ENCODE measurements at regions not wholly inside any gene's neighbourhood (a gene's known extent, or its start where the extent isn't known, plus 50 kb on each side); places are given as distances from the start of the nearest gene placed in this dataset.

DNA sequence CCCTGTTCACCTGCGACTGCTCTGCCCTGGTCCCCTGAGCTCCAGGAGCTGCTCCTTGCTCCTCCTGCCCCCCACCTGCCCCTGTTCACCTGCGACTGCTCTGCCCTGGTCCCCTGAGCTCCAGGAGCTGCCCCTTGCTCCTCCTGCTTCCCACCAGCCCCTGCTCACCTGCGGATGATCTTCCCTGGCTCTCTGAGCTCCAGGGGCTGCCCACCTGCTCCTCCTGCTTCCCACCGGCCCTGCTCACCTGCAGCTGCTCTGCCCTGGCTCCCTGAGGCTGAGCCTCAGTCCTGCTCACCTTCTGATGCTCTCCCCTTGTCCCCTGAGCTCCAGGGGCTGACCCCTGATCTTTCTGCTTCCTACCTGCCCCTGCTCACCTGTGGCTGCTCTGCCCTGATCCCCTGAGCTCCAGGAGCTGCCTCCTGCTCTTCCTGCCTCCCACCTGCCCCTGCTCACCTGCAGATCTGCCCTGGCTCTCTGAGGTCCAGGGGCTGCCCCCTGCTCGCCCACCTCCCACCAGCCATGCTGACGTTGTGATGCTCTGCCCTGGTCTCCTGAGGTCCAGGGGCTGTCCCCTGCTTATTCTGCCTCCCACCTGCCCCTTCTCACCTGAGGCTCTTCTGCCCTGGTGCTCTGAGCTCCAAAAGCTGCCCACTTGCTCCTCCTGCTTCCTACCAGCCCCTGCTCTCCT, 219.2 kb downstream of the TMEM121 start:
- no peaks in the 10 kb centered on the region for H4K20me1 ChIP-seq (ENCODE audit: insufficient read depth, low read length)
- FAIRE-seq, result no peak
- H3K4me2 ChIP-seq (ENCODE audit: low read depth, low read length), result no peak overlapping the region
- no peak for ATAC-seq
- POLR2A ChIA-PET, result no interaction called here
- in situ Hi-C loops (cut with HindIII; ENCODE audit: extremely low pct_ligation_motif_present, low pct_unique_long_range_greater_than_20kb) (no loop called here), intact Hi-C loops (cut with micrococcal nuclease; ENCODE audit: unreplicated experiment) (no loop called here)
- no peak overlapping the region for H2AFZ ChIP-seq (ENCODE audit: low read length)
- H3K4me1 ChIP-seq (ENCODE audit: insufficient read depth, low read length), result no peaks in the 10 kb centered on the region
- 0 out of 2 replicates have a peak, but pooled peaks cover 4% of the 10 kb centered on the region for H3K9me3 ChIP-seq (ENCODE audit: low read length)
- CTCF ChIA-PET (ENCODE audit: low intra/inter-chr PET ratio, low total read pairs), result no interaction called here
- no peak overlapping the region for H3K27ac ChIP-seq (ENCODE audit: extremely low read length, insufficient read depth, low read length)
- no peak overlapping the region for H3K9ac ChIP-seq (ENCODE audit: insufficient read depth, low read depth, low read length)
- BruUV-seq (replicated peaks), result no TSS peak
- no peak for DNase-seq (ENCODE audit: low spot score)
- no peak overlapping the region for H3K4me3 ChIP-seq (replicated peaks in 1 of 3; ENCODE audit: insufficient read depth in 1 of 3, low read depth in 2 of 3, low read length in 3 of 3)
- H3K36me3 ChIP-seq (replicated peaks in 1 of 2; ENCODE audit: control insufficient read depth in 1 of 2, insufficient read depth in 2 of 2, low read length in 2 of 2), result no peaks in the 10 kb centered on the region
- H3K79me2 ChIP-seq (ENCODE audit: insufficient read depth, low read length), result no peaks in the 10 kb centered on the region
- H3K27me3 ChIP-seq (ENCODE audit: control insufficient read depth in 1 of 2, insufficient read depth in 2 of 2, low read length in 2 of 2), result no peaks in the 10 kb centered on the region; a peak in 1 of 5 replicates
- WGBS (ENCODE audit: low lambda C conversion rate), result 0% methylated on average over 4 of the region's 6 CpGs
- TF ChIP-seq MED13 (CRISPR knock-in tag; IDR thresholded peaks at IDR 0.05) (no peak), RFX1 (IDR thresholded peaks at IDR 0.05) (no peak), ZFP1 (CRISPR knock-in tag; IDR thresholded peaks at IDR 0.05) (no peak), ZSCAN31 (CRISPR knock-in tag; IDR thresholded peaks at IDR 0.05; ENCODE audit: low read depth) (no peak), SATB2 (CRISPR knock-in tag; IDR thresholded peaks at IDR 0.05) (no peak), ZNF354B (CRISPR knock-in tag; IDR thresholded peaks at IDR 0.05) (no peak), ZKSCAN1 (IDR thresholded peaks at IDR 0.05; ENCODE audit: low read length) (no peak)
- TF ChIP-seq, protein P1, sequence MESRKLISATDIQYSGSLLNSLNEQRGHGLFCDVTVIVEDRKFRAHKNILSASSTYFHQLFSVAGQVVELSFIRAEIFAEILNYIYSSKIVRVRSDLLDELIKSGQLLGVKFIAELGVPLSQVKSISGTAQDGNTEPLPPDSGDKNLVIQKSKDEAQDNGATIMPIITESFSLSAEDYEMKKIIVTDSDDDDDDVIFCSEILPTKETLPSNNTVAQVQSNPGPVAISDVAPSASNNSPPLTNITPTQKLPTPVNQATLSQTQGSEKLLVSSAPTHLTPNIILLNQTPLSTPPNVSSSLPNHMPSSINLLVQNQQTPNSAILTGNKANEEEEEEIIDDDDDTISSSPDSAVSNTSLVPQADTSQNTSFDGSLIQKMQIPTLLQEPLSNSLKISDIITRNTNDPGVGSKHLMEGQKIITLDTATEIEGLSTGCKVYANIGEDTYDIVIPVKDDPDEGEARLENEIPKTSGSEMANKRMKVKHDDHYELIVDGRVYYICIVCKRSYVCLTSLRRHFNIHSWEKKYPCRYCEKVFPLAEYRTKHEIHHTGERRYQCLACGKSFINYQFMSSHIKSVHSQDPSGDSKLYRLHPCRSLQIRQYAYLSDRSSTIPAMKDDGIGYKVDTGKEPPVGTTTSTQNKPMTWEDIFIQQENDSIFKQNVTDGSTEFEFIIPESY (CRISPR knock-in tag; IDR thresholded peaks at IDR 0.05), result no peak
- TF ChIP-seq, protein P2, sequence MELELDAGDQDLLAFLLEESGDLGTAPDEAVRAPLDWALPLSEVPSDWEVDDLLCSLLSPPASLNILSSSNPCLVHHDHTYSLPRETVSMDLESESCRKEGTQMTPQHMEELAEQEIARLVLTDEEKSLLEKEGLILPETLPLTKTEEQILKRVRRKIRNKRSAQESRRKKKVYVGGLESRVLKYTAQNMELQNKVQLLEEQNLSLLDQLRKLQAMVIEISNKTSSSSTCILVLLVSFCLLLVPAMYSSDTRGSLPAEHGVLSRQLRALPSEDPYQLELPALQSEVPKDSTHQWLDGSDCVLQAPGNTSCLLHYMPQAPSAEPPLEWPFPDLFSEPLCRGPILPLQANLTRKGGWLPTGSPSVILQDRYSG (CRISPR knock-in tag; IDR thresholded peaks at IDR 0.05), result no peak
- TF ChIP-seq, protein P3, sequence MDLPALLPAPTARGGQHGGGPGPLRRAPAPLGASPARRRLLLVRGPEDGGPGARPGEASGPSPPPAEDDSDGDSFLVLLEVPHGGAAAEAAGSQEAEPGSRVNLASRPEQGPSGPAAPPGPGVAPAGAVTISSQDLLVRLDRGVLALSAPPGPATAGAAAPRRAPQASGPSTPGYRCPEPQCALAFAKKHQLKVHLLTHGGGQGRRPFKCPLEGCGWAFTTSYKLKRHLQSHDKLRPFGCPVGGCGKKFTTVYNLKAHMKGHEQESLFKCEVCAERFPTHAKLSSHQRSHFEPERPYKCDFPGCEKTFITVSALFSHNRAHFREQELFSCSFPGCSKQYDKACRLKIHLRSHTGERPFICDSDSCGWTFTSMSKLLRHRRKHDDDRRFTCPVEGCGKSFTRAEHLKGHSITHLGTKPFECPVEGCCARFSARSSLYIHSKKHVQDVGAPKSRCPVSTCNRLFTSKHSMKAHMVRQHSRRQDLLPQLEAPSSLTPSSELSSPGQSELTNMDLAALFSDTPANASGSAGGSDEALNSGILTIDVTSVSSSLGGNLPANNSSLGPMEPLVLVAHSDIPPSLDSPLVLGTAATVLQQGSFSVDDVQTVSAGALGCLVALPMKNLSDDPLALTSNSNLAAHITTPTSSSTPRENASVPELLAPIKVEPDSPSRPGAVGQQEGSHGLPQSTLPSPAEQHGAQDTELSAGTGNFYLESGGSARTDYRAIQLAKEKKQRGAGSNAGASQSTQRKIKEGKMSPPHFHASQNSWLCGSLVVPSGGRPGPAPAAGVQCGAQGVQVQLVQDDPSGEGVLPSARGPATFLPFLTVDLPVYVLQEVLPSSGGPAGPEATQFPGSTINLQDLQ (CRISPR knock-in tag; IDR thresholded peaks at IDR 0.05), result no peak
- TF ChIP-seq, protein P4, sequence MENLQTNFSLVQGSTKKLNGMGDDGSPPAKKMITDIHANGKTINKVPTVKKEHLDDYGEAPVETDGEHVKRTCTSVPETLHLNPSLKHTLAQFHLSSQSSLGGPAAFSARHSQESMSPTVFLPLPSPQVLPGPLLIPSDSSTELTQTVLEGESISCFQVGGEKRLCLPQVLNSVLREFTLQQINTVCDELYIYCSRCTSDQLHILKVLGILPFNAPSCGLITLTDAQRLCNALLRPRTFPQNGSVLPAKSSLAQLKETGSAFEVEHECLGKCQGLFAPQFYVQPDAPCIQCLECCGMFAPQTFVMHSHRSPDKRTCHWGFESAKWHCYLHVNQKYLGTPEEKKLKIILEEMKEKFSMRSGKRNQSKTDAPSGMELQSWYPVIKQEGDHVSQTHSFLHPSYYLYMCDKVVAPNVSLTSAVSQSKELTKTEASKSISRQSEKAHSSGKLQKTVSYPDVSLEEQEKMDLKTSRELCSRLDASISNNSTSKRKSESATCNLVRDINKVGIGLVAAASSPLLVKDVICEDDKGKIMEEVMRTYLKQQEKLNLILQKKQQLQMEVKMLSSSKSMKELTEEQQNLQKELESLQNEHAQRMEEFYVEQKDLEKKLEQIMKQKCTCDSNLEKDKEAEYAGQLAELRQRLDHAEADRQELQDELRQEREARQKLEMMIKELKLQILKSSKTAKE (CRISPR knock-in tag; IDR thresholded peaks at IDR 0.05; ENCODE audit: borderline replicate concordance), result no peak
- TF ChIP-seq, protein P5, sequence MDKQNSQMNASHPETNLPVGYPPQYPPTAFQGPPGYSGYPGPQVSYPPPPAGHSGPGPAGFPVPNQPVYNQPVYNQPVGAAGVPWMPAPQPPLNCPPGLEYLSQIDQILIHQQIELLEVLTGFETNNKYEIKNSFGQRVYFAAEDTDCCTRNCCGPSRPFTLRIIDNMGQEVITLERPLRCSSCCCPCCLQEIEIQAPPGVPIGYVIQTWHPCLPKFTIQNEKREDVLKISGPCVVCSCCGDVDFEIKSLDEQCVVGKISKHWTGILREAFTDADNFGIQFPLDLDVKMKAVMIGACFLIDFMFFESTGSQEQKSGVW (CRISPR knock-in tag; IDR thresholded peaks at IDR 0.05; ENCODE audit: borderline replicate concordance), result no peak
- TF ChIP-seq, protein P6, sequence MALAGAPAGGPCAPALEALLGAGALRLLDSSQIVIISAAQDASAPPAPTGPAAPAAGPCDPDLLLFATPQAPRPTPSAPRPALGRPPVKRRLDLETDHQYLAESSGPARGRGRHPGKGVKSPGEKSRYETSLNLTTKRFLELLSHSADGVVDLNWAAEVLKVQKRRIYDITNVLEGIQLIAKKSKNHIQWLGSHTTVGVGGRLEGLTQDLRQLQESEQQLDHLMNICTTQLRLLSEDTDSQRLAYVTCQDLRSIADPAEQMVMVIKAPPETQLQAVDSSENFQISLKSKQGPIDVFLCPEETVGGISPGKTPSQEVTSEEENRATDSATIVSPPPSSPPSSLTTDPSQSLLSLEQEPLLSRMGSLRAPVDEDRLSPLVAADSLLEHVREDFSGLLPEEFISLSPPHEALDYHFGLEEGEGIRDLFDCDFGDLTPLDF (CRISPR knock-in tag; IDR thresholded peaks at IDR 0.05), result no peak
- TF ChIP-seq, protein P7, sequence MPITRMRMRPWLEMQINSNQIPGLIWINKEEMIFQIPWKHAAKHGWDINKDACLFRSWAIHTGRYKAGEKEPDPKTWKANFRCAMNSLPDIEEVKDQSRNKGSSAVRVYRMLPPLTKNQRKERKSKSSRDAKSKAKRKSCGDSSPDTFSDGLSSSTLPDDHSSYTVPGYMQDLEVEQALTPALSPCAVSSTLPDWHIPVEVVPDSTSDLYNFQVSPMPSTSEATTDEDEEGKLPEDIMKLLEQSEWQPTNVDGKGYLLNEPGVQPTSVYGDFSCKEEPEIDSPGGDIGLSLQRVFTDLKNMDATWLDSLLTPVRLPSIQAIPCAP (CRISPR knock-in tag; IDR thresholded peaks at IDR 0.05; ENCODE audit: low read depth), result no peak

Data from HepG2 (cell line).